HG02623 (cell line): ENCODE measurements at regions not wholly inside any gene's neighbourhood (a gene's known extent, or its start where the extent isn't known, plus 50 kb on each side); places are given as distances from the start of the nearest gene placed in this dataset.

Experiments used
- ATAC-seq: cut with Tn5 transposase; IDR thresholded peaks from one replicate; pipeline ENCODE4 v1.9.1; 2021; ENCODE audit warnings: moderate library complexity; ENCODE audit not compliant: unreplicated experiment

GRCh38 chr13:79090552-79091124 lies 315.4 kb downstream of the RBM26 start:
- no peak for ATAC-seq

GRCh38 chr13:79084802-79085424 lies 321.1 kb downstream of the RBM26 start:
- ATAC-seq = no peak

GRCh38 chr13:79081942-79082341 lies 324.1 kb downstream of the RBM26 start:
- ATAC-seq = no peak

DNA sequence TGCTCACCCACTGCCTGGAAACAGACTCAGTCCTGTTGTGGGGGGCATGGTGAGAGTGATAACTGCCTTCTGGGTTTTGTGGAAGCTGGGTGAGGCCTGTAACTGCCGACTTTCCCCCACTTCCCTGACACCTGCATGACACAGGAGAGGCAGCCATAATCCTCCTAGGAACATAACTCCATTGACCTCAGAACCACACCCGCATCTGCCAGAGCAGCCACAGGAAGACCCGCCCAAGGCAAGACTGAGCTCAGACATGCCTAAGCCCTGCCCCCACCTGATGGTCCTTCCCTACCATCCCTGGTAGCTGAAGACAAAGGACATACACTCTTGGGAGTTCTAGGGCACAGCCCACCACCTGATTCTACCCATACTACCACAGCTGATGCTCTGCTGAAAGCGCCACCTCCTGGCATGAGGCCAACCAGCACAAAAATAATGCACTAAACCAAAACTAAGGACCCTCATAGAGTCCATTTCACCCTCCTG lies 326.7 kb downstream of the RBM26 start:
- ATAC-seq = no peak

- ATAC-seq = no peak
These were observed 330.4 kb downstream of the RBM26 start for GRCh38 chr13:79075703-79076102.

DNA sequence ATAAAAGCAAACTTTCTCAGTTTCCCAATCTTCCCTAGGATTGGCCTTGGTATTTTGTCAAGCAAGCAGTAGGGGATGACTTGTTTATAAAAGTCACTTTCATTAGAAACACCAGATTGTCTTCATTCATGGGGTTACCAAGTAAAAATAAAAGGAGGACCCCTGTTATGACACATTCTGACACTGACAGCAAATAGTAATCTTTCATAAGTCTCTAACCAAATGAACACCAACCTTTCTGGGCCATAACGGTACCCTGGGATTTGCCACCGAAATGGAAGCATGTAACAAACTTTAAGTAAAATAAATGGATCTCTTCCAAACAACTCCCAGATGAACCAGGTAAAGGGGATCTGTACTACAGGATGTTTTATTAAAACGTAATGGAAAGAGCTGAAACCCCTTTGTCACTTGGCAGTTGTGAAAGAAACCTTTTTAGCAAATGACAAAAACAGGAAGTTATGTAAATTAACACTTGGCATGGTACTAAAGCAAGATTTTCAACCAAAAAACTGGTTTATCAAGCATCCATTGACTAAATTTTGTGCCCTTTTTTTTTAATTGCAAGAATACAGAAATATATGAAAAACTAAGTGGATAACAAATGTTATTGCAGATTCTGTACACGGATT lies 335.6 kb downstream of the RBM26 start:
- no peak for ATAC-seq

DNA sequence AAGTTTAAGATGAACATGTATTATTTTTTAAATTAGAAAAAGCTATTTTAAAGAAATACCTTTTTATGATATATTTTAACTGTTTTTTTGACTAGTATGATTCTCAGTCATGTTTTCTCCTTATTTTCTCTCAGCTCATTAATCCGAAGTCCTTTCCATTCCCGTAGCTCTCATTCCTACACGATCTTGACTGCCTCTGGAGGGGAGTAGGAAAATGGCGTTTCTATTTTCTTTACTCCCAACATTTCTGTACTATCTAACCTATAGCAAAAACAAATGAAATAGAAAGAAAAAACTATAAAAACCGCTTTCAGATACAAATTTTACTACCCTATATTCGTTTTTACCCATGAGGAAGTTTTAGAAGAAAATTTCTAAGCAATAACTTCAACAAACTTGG lies 343.8 kb downstream of the RBM26 start:
- ATAC-seq = no peak

DNA sequence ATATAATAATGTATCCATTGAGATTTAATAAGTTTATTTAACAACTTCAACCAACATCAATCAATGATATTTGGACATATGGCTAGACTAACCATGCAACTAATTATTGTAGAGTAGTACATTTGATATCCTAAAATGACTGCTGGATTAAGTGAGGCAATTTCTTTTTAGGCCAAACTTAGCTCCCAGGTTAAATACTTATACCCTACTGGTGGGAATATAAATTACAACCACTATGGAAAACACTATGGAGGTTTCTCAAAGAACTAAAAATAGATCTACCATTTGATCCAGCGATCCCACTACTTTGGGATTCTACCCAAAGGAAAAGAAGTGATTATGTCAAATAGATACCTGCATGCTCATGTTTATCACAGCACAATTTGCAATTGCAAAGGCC lies 345.8 kb downstream of the RBM26 start:
- no peak for ATAC-seq

DNA sequence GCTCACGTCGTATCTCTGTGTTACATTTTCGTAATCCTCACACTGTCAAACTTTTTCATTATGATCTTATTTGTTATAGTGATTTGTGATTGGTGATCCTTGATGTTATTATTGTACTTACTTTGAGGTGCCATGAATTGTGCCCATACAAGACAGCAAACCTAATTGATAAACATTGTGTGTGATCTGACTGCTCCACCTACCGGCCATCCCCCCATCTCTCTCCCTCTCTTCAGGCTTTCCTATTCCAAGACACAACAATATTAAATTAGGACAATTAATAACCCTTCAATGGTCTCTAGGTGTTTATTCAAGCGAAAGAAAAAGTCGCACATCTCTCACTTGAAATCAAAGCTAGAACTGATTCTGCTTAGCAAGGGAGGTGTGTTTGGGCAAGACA lies 349.3 kb downstream of the RBM26 start:
- ATAC-seq = no peak

DNA sequence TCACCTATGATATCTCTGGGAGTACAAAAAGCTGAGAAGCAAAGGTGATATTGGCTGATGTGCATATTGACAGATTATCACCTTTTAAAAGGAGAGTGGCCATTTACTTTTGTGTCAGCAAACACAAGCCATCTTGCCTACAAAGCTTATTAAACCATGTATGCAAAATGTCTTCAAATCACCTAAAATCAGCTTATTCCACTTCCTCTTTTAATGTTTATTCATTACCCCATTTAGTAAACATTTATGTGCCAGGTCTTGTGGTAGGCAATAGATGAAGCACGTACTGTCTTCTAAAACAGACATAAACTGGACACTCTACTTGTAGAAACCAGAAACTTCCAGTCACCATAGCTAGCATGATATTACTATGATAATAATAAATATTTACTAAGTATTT lies 354.6 kb downstream of the RBM26 start:
- no peak for ATAC-seq

GRCh38 chr13:79044415-79044814 lies 361.6 kb downstream of the RBM26 start:
- ATAC-seq = no peak

GRCh38 chr13:79043208-79043607 lies 362.8 kb downstream of the RBM26 start:
- ATAC-seq = no peak

DNA sequence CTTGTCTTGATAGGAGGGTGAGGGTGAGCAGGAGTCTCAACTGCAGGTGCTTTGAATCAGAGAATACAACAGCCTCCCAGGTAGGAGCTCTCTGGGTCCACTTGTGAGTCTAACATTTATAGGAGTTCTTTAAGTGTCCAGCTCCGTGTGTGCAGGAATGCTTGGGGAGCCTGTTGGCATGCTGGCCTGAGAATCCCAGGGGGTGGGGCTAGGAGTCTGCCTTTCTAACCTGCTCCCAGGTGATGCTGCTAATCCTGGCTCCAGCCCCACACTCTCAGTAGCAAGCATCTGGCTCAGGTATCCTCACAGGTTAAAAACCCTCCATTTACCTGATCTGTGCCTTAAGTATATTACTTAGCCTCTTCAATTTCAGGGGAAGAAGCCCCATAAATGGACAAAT lies 368.9 kb downstream of the RBM26 start:
- no peak for ATAC-seq

- no peak for ATAC-seq
These were observed 371.7 kb downstream of the RBM26 start for GRCh38 chr13:79034341-79034740.

DNA sequence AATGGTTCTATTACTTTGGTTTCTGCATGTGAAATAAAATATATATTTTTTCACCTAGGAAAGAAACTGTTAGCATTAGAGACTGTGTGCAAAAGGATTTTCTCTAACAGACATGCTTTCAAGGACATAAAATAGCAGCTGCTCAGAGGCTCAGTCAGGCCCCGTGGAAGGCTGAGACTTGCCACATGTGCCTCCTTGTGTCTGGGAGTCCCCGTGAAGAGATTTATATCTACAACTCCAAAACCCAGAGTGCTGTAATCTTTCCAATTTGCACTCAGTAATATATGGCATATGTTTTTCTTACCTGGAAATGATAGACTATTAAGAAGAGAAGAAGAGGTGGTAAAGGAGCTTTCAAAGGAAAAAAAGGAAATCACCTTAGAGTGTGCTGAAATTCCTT lies 371.6 kb upstream of the OBI1 start:
- ATAC-seq = no peak

DNA sequence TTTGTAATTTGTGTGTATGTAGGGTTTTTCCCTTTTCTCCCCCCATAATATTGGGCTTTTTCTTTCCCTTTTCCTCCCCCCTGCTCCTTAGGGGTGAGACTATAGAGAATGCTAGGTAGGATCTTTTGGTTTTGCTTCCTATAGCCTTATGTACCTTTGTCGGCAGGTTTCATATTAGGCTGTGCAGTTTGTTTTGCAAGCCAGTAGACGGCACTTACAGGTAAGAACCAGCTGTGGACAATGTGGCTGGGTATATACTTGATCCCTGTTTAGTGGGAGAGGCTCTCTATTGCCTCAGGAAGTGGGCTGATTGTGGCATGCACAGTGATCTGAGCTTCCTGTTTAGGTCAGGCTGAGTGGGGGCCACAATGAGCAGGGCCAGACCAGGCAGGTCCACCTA lies 359.2 kb upstream of the OBI1 start:
- no peak for ATAC-seq

DNA sequence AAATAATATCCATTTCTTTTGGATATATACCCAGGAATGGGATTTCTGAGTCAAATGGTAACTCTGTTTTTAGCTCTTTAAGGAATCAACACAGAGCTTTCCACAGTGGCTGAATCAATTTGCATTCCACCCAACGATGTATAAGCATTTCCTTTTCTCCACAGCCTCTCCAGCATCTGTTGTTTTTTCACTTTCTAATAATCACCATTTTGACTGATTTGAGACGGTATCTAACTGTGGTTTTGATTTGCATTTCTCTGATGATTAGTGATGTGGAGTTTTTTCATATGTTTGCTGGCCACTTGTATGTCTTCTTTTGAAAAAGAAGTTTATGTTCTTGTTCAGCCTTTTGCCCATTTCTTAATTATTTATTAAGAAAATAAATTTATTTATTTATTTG lies 352.2 kb upstream of the OBI1 start:
- ATAC-seq = no peak

DNA sequence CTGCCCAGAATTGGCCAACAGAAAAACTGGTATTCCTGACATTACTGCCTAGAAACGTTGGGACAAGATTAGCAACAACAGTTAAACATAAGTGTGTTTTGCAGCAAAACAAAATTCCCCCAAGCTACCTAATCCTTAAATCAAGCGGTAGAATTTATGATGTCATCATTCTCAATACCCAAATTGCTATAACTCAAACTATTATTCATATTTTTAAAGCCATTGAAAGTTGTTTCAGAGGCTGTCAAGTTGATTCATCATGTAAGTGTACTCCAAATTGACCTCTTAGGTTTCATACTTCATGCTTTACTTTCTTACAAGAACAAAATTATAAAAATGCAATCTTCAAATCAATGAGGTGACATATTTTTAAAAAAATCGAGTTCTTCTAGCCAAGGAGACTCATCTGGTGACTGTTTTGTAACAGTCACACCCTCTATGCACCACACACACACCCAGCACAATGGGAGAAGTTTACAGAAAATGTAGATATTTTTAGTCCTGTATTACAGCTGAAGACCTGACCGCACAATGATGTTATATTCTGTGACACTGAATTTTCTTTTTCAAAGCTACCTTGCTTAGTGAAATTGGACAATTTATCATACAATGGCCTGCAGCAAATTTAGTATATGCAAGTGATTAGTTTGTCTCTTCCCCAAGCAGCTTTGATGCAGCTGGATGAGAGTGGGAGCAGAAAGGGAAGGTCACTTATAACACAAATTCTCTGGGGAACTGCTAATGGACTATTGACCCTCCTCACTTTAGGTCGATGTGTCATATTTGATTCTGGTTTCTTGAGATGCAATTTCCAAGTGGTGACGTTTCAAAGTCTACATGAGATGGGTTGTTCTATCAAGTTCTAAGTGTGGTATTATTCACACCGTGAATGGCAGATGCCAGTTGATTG lies 345.3 kb upstream of the OBI1 start:
- ATAC-seq = no peak

DNA sequence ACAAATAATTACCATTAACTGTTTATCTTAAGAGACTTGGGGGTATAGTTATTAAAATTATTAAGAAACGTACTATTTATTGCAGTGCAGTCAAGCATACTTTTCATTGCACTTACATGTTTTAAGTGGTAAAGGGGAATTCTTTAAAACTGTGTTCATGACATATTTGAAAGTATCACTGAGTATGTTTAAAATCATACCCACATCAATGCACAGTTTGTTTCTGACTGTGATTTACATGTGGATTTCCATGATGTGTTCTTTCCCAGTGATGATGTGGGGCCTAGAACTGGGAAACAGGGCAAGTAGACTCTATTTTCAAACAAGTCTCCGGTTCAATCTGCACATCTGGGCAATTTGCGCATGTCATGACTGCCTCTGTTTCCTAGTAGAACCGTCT lies 340.5 kb upstream of the OBI1 start:
- ATAC-seq = no peak

DNA sequence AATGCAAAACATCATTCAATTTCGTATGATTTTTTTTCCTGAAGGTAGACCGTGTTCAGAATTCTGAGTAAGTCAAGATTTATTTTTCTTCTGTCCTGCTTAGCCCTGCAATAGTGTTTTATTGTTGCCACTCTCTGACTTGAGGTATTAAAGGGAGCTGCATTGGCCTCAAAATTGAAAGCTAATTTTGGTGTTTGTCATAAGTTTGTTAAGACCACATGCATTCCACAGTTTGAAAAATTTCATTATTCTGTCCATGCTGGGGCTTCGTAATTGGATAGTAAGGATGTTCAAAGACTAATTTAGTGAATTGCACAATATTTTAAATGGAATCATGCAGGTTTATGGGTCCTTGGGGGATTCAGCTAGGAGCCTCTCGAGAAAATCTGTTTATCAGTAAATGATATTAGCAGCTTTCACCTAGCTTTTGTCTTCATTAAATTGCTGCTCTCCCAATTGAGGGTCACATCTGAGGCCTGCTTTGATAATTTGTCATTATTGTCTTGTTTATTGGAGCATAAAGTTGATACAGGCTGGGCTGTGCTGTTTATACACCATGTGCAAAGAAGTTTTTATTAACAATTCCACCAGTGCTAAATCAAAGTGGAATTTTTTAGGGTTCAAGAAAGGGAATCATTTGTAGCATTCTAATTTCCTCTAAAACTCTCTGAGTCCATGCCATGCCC lies 339.8 kb upstream of the OBI1 start:
- no peak for ATAC-seq
